ENCODE measurements at regions not wholly inside any gene's neighbourhood (a gene's known extent, or its start where the extent isn't known, plus 50 kb on each side); places are given as distances from the start of the nearest gene placed in this dataset.
"Not testable (repeated sequence)": the region's sequence is repeated elsewhere in the genome, so short reads cannot be mapped to it uniquely, and the experiment has no call there.

DNA sequence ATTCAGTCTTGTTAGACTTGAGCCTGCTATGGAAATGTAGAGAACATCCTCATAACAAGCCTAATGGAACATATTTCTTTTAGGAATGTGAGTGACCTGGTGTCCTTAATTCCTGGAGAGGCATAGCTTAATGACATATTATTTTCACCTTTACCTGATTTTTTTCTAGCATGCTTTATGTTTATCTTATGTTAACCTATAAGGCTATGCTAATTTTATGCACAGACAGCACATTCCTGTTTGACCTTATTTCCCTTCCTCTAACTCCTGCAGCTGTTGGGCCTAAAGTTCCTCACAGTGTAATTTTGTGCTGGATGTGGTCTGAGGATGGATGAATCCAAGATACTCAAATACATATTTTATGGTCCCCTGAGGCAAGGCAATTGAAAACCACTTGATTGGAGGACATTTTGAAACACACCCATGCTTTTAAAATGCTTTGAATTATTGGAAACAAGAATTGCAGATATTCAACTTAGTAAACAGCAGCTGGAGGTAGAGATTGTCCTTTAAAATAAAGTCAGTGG is 111.5 kb downstream of the LARP7 start:
- Histone ChIP-seq H3K4me3 (ENCODE audit: low read depth, low read length) (no peak overlapping the region), H3K4me1 (no peaks in the 10 kb centered on the region), H3K36me3 (no peaks in the 10 kb centered on the region), H3K27me3 (no peaks in the 10 kb centered on the region), H3K9me3 (no peaks in the 10 kb centered on the region)
- TF ChIP-seq, protein P1, sequence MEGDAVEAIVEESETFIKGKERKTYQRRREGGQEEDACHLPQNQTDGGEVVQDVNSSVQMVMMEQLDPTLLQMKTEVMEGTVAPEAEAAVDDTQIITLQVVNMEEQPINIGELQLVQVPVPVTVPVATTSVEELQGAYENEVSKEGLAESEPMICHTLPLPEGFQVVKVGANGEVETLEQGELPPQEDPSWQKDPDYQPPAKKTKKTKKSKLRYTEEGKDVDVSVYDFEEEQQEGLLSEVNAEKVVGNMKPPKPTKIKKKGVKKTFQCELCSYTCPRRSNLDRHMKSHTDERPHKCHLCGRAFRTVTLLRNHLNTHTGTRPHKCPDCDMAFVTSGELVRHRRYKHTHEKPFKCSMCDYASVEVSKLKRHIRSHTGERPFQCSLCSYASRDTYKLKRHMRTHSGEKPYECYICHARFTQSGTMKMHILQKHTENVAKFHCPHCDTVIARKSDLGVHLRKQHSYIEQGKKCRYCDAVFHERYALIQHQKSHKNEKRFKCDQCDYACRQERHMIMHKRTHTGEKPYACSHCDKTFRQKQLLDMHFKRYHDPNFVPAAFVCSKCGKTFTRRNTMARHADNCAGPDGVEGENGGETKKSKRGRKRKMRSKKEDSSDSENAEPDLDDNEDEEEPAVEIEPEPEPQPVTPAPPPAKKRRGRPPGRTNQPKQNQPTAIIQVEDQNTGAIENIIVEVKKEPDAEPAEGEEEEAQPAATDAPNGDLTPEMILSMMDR (IDR thresholded peaks at IDR 0.05; ENCODE audit: low read depth, low read length): no peak
- no peak for DNase-seq

- H3K9me3 ChIP-seq; H3K27me3 ChIP-seq; H3K36me3 ChIP-seq; H3K4me3 ChIP-seq (ENCODE audit: low read depth, low read length); H3K4me1 ChIP-seq; DNase-seq: not testable (repeated sequence)
These were observed 113.8 kb downstream of the LARP7 start for GRCh38 chr4:112750749-112751148.

GRCh38 chr4:112751447-112751846 is 114.5 kb downstream of the LARP7 start:
- H3K27me3 ChIP-seq: no peaks in the 10 kb centered on the region
- TF ChIP-seq, protein P1 (IDR thresholded peaks at IDR 0.05; ENCODE audit: low read depth, low read length): no peak
- no peaks in the 10 kb centered on the region for H3K9me3 ChIP-seq
- H3K4me3 ChIP-seq (ENCODE audit: low read depth, low read length): no peak overlapping the region
- DNase-seq: no peak
- H3K4me1 ChIP-seq: no peaks in the 10 kb centered on the region
- H3K36me3 ChIP-seq: no peaks in the 10 kb centered on the region

DNA sequence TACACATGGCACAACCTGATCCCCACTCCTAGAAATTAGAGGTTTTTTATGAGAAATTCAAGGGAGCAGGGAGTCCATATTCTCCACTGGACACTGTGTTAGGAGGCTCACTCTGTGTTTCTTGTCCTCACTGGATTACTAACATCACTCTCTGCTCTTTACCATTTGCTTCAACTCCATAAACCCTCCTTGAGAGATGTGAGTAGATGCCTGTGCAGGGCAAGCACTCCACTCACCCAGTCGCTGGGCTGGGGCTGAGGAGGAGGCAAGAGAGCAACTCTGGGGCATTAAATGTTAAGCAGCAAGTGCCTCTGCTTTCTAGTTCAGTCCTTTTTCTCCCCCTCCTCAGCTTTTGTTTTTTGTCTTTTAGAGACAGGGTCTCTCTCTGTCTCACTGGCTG is 115.1 kb downstream of the LARP7 start:
- no peaks in the 10 kb centered on the region for H3K36me3 ChIP-seq
- DNase-seq: no peak
- TF ChIP-seq, protein P1 (IDR thresholded peaks at IDR 0.05; ENCODE audit: low read depth, low read length): no peak
- no peak overlapping the region for H3K4me3 ChIP-seq (ENCODE audit: low read depth, low read length)
- H3K9me3 ChIP-seq: no peaks in the 10 kb centered on the region
- H3K27me3 ChIP-seq: no peaks in the 10 kb centered on the region
- no peaks in the 10 kb centered on the region for H3K4me1 ChIP-seq

DNA sequence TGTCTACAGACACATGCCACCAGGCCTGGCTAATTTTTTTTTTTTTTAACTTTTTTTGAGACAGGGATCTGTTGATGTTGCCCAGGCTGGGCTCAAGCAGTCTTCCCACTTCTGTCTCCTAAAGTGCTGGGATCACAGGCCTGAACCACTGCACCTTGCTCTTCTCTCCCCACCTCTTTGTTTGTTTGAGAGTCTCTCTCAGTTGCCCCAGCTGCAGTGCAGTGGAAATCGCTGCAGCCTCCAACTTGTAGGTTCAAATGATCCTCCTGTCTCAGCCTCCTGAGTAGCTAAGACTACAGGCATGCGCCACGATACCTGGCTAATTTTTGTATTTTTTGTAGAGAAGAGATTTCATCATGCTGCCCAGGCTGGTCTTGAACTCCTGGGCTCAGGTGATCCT is 115.6 kb downstream of the LARP7 start:
- H3K9me3 ChIP-seq: no peaks in the 10 kb centered on the region
- no peak for DNase-seq
- H3K36me3 ChIP-seq: no peaks in the 10 kb centered on the region
- H3K4me3 ChIP-seq (ENCODE audit: low read depth, low read length): no peak overlapping the region
- no peaks in the 10 kb centered on the region for H3K27me3 ChIP-seq
- no peaks in the 10 kb centered on the region for H3K4me1 ChIP-seq
- TF ChIP-seq, protein P1 (IDR thresholded peaks at IDR 0.05; ENCODE audit: low read depth, low read length): no peak

- no peaks in the 10 kb centered on the region for H3K27me3 ChIP-seq
- no peak for DNase-seq
- H3K4me1 ChIP-seq: no peaks in the 10 kb centered on the region
- H3K4me3 ChIP-seq (ENCODE audit: low read depth, low read length): no peak overlapping the region
- TF ChIP-seq, protein P1 (IDR thresholded peaks at IDR 0.05; ENCODE audit: low read depth, low read length): no peak
- H3K9me3 ChIP-seq: no peaks in the 10 kb centered on the region
- no peaks in the 10 kb centered on the region for H3K36me3 ChIP-seq
These were observed 116.4 kb downstream of the LARP7 start for GRCh38 chr4:112753333-112753732.

DNA sequence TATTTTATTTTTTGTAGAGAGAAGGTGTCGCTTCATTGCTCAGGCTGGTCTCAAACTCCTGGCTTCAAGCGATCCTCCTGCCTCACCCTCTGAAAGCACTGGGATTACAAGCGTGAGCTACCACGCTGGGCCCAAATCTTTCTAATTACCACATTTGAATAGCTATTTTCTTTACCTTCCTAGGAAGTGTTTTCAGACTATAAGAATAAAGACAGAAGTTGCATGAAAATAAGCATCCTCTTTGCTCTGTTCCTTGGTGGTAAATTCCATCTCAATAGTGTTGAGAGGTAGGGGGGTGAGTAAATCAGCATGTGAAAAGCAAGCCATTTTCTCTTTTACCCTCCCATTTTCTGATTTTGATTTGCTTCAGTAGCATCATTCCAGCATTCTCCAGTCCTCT is 122.4 kb downstream of the LARP7 start:
- DNase-seq: no peak
- TF ChIP-seq, protein P1 (IDR thresholded peaks at IDR 0.05; ENCODE audit: low read depth, low read length): no peak
- no peak overlapping the region for H3K4me3 ChIP-seq (ENCODE audit: low read depth, low read length)

More for the DNA sequence above, 122.4 kb downstream of the LARP7 start:
- no peaks in the 10 kb centered on the region for H3K9me3 ChIP-seq
- H3K27me3 ChIP-seq: no peaks in the 10 kb centered on the region
- H3K4me1 ChIP-seq: no peaks in the 10 kb centered on the region
- H3K36me3 ChIP-seq: no peaks in the 10 kb centered on the region

All from BE2C (cell line).